Activated CD4-positive, alpha-beta T cell treated with anti-CD3 and anti-CD28 coated beads, Interleukin-2, amount 50 U/mL, for 4 hours (primary cell): ENCODE measurements at regions not wholly inside any gene's neighbourhood (a gene's known extent, or its start where the extent isn't known, plus 50 kb on each side); places are given as distances from the start of the nearest gene placed in this dataset.

Experiments
- DNase-seq, 2 experiments: peaks; one replicate each; pipeline ENCODE4 v3.0.0-alpha.2; 2020

DNA sequence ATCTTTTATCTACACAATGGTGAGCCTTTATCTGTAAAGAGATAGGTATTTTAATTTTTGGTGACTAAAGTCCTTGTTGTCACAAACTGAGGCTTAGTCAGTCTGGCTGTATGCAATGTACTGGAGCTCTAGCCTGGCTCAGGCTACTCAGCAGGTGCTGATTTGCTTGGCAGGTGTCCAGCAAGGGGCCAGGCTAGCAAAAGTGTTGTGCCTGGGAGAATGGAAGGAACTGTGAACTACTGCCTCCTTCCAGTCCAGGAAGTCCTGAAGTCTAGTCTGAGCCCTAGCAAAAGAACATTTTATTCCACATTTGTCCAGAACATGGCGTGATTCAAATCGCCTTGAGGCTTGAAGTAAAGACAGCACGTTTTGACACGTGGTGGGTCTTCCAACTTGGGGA is 260.5 kb downstream of the CCDC85A start:
- DNase-seq: no peak

DNA sequence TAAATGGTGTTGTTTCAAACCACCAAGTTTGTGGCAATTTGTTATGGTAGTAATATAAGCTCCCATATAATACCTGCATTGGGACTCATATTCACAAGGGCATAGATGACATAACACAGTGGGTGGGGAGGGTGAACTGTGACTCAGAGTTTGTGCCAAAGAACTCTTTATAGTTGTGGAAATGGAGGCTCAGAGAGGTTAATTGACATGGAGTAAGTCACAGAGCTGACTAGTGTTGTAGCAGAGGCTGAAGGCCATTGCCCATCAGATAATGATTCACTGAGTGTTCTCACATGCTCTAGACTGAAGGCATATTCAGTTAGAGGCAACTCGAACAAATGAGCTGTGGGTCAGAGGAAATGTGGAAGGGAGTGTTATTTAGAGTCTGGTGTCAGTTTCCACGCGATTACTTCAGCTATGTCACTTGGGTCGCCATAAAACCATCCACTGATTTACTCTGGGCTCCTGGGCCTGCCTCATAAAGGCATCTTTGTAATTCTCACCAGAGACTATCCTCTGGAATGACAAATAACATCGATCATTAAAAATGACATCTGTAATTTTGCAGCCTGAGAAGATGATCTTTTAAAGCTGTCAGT is 264.7 kb downstream of the CCDC85A start:
- no peak for DNase-seq

DNA sequence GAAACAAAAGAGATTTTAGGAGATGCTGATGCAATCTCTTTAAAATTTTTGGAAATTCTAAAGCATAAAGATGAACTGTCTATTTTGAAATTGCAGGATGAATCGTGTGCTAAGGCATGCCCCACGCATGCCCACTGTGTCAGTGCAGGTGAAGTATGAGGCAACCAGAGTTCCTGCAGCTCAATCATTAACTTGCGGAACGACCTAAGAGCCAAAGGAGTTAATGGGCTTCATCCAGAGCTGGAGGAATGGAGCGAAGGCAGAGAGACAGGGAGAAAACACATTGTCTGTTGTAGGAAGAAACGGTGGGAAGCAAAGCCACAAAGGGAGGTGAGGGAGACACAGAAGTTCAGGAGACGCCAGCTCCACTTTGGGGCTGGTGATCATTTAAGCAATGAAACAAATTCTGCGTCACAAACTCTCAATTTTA is 265.2 kb downstream of the CCDC85A start:
- DNase-seq: no peak

DNA sequence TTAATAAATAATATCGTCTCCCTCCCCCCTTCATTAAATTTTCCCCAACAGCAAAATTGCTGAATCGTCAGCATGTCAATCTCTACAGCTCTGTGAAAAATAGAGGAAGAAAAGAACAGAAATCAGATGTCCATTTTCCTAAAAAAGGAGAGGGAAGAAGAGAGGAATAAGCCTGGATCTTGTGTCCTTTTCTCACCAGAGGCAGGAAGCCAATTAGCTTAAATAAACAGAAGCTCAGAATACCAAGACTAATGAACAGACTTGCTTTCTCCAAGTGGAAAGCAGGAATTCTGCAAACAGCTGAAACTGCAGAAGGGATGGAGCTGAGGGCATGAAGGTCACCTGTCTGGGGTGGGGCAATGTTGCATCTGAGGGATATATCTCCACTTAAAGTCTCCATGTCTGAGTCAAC is 265.7 kb downstream of the CCDC85A start:
- no peak for DNase-seq

DNA sequence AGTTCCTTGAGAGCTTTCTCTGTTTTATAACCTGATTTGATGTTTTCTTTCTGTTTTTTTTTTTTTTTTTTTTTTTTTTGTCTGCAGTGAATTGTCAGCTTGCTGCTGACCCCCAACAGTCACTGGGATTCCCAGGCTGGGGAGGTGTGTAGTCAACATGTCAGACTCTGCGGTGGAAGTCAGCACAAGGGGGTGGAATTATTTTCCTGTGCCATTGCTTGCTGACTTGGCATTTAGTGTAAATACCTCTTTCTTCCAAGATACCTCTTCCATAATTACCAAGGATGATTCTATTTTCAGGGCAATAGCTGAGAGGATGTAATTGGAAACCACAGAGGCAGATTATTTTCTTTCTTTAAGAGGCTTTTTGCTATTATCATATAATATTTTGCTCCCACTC is 266.3 kb downstream of the CCDC85A start:
- DNase-seq: no peak

DNA sequence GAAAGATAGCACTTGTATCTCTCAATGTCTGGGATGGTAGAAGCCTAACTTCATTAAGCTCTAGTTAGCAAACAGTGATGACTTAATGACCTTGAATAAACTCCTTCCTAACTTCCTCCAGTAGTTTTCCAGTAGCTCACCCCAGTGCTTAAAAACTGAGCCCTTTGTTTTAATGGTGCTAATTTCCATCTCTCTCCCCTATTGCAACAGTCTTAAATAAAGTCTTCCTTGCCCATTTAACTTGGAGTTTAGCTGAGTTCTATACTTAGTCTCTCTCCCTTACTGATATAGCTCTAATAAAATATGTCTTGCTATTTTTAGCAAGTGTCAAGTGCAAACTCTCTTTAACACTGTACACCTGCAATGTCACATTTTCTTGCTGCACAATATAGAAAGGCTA is 267.0 kb downstream of the CCDC85A start:
- DNase-seq: no peak

DNA sequence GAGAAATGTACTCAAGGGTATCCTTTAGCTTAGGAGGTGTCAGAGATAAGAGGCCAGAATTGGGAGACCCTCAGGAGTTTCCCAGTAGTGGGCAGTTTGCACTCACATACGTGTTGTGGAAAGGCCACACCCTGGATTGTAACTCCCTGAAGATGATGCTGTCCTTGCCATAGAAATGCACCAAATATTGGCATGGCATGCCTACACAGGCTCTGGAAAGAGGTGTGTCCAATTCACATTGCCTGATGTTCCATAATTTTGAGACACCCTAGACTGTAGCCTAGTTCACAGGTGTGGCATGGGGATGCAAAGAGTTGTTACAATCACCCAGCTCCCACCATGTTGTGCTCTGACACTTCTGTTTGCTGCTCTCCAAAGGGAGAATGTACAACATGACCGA is 271.9 kb downstream of the CCDC85A start:
- DNase-seq: no peak

DNA sequence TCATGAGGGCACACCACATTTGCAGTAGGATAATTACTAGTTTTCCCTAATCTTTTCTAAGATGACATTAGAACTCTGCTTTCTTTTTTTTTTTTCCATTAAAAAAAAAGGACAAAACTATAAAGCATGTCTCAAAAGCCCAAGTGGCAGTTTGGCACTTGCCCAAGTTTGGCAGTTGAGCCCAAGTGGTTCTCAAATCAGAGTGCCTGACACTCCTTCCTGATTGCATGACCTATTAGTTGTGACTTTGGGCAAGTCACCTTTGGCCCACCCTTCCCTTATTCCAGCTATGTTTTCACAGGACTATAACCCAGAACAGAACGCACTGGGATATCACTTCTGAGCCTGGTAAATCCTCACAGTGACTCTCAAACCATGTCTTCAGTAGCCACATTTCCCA is 273.0 kb downstream of the CCDC85A start:
- DNase-seq: no peak

DNA sequence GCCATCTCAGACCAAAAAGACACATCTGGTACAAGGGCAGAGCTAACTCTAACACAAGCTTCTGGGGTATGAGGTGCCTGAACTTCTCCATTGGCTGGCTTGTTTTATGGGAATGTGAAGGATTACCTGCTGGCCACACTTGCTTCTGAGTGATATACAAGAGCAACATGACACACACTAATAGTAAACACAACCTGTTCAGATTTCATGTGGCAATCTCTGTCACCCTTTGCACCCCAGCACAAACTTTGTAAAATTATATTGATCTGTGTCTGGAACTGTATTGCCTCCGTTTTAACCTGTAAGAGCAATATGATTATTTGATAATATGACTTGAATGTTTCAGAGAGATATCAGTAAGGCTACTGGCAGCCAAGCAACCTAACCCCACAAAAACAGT is 276.7 kb downstream of the CCDC85A start:
- DNase-seq: no peak

DNA sequence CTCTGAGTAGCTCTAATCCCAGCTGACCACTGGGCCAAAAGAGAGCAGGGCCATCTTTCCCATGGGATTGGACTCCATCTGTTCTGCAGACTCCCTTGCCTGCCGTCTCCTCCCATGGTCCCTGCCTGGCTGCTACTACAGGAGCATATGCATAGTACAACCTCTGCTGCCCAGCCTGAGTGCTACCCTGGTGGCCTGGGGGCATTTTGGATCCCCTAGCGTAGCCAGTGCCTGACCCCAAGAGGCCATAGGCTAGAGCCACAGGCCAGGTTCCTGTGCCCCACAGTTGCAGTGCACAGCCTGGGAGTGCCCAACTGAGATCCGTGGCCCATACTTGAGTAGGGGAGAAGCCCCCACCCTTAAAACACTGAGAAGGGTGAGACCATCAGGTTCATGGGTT is 280.3 kb downstream of the CCDC85A start:
- DNase-seq: no peak

DNA sequence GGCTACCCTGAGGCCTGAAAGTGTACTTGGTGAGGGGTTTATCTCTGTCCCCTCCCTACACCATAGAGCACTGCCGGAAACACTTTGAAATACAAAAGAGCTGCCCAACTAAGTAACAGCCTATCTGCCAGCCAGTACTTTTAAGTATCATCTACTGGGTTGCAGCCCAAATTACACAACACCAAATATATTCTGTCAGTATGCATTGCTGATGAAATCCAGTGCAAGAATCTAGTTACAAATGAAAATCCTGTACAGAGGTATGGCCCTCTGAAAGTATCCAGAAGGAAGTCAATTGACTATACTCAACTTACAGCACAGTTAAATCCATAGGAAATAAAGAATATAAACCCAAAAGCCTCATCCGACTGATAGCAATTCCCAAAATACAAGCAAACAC is 280.8 kb downstream of the CCDC85A start:
- no peak for DNase-seq

DNA sequence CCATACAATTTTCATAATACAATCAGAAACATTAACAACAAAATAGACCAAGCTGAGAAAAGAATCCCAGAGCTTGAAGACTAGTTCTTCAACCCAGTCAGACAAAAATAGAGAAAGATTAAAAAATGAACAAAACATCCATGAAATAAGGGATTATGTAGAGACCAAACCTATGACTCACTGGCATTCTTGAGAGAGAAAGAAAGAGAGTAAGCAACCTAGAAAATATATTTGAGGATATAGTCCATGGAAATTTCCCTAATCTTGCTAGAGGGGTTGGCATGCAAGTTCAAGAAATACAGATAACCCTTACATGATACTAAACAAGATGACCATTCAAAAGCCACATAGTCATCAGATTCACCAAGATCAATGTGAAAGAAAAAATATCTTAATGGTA is 281.7 kb downstream of the CCDC85A start:
- DNase-seq: no peak

DNA sequence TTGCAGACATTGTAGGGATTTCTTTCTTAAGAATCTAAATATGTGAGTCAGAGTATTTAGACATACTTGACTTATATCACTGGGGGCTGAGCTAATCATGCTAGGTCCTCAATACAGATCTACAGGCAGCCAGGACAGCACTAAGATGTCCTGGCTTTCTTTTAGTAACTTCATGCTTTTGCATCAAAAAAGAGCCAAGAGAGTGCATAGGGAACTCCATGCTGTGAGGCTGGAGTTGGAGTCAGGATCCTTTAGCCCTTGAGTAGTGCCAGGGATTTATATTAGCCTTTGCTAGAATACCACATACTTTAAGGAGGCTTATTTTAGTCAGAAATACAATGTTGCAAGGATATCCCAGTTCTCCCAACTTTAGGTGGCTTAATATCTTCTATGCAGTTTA is 289.7 kb downstream of the CCDC85A start:
- no peak for DNase-seq

DNA sequence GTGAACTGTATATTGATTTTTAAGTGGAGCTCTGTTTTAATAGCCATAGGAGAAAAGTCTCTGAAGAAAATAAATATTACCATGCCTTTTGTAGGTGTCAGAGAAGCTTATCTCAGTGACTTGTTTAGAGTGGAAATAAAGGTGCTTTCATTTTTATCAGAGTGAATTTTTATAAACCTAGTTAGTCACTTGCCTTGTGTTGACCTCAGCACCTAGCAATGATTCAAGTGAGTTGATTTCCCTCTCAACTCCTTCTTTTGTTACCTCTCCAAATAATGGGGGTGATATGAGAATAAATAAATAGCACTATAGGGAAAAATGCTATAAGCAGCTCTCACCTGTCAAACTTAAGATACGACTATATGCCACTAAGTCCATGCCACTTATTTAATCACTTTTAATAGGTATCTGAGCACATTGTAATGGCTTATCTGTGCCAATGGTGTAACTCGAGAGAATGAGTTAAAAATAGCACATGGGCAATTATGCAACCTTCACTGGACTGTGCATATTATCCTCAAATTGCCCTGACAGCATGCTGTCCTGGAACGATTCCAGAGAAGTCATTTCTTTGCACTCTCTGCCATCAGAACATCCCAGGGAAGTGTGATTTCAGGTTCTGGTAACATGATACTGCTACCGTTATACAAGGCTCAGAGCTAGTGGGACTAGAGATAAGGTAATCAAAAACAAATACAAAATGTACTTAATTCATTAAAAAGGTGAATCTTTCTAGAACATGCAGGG is 290.8 kb downstream of the CCDC85A start:
- no peak for DNase-seq

DNA sequence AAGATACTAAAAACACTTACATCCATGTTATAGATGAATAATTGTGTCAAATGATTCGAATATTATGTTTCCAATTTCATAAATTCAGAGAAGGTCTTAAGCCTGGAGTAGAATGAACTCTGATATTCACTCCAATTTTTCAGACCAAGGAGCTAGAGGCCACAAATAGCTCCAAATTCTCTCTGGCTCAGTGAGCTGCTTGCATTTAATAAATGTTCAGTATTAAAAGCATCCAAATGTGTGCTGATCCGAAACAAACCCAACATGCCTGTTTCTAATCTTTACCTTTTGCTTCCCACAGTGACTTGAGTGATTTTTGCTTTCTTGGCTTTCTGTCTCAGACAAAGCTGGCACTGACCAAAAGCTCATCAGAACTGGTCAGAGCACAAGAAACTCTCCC is 291.4 kb downstream of the CCDC85A start:
- DNase-seq: no peak

DNA sequence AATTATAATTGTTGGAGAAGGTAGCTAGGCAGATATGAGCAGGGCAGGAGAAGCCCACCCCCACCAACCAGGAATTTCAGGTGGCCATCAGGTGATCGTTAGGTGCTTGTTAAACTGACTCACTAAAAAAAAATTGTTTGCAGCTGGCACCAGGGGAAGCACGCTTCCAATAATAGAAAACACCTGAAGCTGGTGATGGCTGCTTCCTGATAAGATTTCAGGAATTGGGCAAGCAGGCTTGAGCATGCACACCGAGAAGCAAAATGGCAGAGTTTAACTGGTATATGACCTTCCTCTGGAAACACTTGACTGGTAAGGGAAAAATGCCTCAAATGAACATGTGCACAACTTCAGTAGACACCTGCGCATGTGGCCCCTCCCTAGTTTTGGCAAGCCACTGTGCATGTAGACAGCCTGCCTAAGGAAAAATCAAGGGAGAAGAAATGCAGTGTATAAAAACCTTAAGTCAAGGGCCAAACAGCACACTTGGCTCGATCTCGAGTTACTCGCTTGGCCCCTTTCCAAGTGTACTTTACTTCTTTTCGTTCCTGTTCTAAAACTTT is 292.8 kb downstream of the CCDC85A start:
- no peak for DNase-seq

DNA sequence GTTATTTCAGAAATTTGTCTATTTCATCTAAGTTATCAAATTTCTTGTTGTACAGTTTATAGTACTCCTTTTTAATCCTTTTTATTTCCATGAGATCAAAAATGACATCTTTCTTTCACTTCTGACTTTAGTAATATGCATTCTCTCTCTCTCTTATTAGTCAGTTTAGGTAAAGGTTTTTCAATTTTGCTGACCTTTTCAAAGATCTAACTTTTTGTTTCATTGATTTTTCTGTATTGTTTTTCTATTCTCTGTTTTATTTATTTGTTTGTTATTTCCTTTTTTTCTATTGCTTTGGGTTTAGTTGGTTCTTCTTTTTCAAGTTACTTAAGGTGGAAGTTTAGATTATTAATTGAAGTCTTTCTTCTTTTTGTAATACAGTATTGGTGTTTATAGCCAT is 294.2 kb downstream of the CCDC85A start:
- no peak for DNase-seq

DNA sequence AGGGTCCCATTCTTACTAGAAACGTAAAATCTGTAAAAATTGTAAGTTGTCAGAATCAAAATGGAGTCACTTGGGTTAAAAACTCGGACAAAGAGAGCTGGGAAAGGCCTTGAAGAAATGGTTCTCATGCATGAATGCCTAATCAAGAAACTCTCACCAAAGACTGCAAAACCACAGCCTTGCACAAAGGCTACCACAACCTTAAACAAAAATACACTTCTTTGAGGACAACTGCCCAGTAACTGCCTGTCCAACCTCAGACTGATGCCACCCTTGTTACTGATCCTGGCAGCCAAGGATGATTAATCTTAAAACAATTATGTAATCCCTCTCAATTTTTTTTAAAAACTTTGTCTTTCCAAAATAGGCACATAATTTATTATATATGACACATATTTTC is 299.3 kb downstream of the CCDC85A start:
- no peak for DNase-seq

DNA sequence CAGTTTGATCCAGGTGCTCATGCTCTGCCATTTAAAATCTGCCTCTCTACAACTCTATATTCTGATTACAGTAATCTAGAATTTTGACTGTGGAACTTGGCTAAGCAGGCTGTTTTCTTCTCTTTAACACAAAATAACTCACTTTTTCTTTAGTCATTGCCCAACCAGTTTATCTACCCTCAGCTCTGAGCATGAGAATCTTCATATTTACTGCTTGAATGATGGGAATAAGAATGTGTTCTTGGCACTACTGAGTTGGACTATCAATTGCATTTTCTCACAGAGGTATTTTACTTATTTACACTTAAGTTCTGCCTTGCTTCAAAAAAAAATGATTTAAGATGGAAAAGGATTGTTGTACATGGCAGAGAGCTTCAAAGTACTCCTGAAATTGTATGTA is 301.1 kb downstream of the CCDC85A start:
- no peak for DNase-seq

DNA sequence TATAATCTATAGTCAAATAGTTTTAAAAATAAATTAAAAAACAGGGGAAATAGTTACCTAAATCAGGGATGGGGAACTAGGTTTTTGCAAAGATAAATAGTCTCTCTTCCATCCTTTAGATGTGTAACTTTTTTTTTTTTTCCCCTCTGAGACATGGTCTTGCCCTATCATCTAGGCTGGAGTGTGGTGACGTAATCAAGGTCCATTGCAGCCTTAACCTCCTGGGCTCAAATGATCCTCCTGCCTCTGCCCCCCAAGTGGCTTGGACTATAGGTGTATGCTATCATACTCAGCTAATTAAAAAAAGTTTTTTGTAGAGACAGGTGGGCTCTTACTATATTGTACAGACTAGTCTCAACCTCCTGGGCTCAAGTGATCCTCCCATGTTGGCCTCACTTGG is 316.5 kb downstream of the CCDC85A start:
- no peak for DNase-seq

DNA sequence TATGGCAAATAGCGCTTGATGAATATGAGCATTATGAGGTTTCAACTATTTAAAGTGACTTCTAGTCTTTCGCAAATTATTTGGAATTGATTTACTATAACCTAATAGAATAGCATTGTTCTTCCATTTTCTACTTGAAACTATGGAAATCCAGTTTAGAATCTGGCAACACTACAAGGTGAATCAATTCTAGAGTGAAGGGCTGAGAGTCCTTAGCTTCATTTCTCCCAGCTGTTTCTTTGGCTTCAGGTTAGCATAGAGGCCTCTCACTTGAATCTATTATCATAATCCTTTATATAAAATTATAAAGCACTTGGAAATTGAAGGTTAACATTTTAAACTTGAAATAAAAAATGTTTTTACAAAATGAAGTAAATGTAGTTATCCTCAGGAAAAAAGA is 318.8 kb downstream of the CCDC85A start:
- no peak for DNase-seq

DNA sequence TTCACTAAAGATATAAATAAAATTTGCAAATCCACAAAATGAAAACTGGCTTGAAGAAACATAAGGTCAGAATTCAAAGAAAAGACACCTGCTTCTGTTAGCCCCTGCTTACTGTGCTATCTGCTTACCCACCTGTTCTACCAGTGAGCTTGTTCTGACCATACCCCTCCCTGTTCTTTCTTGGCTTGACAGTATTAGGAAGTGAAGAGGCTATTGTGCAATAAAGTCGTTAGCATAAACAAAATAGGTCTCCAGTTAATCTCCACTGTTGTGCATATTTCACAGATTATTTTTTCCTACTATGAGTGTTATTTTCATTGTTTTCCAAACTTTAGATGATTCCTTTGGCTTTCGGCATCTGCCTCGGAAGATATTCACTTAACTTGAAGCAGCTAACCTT is 322.1 kb downstream of the CCDC85A start:
- DNase-seq: no peak

DNA sequence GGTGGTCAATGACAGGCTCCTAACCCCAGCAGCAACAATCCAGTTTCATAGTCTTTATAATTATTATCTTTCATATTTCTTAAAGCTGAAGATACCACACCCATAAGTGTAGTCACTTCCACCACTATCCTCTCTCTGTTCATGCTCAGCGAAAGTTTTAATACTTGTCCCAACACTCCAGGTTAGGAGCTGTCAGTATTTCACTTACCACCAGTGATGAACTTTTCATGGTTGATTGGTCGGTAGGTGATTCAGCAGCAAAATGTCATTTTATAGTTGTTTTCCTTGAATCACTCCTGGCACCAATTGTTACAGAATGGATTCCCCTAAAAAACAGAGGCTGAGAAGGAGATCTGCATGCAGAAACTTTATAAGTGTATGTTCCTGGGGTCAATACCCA is 324.9 kb downstream of the CCDC85A start:
- DNase-seq: no peak

DNA sequence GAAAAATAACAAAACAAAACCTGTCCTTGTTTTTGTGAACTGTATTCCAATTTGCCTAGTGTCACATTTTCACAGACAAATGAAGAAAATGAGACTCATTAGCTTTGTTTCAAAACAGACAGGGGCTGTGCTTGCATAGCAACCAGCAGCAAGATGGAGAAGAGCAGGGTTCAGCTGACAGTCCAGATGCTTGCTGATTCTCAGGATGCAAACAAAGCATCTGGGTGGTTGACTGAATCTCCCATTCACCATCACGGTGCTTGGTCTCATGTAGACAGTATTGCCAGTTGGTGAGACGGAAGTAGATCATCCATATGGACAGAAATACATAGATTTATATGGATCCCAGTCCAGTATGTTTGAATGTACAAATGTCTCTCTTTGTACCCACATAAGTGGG is 326.8 kb downstream of the CCDC85A start:
- DNase-seq: no peak

DNA sequence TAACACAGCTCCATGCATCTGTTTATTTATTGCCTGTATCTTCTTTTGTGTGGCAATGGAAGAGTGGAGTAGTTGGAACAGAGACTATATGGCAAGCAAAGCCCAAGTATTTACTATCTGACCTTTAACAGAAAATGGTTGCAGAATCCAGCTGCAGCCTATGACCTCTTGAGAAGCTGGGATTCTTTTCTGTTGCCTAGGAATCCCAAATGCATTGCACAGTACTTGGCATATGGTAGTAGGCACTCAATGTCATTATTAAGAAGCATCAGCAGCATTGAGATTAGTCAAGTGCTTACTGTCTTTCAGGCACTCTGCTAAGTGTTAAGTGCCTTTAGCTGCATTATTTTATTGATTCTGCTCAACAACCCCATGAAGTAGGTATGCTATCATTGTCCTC is 331.6 kb downstream of the CCDC85A start:
- no peak for DNase-seq
